NOMO-1 treated with DMSO at 0.1 percent for 48 hours (cell line): ENCODE measurements at regions not wholly inside any gene's neighbourhood (a gene's known extent, or its start where the extent isn't known, plus 50 kb on each side); places are given as distances from the start of the nearest gene placed in this dataset.

Source experiments
- DNase-seq: peaks from one replicate; lab custom pipeline; 2025; ENCODE audit not compliant: unreplicated experiment; lab: John Stamatoyannopoulos, UW

DNA sequence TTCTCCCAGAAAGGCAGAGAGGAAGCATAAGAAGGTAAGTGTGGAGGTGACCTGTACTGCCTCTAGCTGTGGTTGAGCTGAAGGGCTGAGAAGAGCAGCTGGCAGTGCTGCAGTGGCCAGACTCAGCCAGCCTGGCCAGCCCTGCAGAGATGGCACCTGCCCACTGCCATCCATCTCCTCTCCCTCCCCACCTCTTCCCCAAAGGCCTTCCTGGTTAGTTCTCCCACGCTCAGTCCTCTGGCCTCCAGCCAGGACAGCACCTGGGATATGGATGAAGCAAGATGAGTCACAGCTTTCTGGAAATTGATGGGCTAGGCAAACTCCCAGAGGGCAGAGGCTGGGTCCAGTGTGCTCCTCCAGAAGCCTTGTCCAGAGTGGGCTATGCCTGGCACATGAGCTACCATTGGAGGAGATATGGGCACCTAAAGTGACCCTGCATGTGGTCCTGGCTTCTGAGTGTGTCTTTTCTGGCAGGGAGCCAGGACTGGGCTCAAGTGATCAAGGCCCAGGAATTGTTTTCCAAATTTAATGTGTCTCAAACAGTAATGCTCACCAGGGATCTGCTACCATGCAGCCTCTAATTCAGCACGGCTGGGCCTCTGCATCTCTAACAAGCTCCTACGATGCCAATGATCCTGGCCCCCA is 81.0 kb upstream of the CACUL1 start:
- DNase-seq = no peak

DNA sequence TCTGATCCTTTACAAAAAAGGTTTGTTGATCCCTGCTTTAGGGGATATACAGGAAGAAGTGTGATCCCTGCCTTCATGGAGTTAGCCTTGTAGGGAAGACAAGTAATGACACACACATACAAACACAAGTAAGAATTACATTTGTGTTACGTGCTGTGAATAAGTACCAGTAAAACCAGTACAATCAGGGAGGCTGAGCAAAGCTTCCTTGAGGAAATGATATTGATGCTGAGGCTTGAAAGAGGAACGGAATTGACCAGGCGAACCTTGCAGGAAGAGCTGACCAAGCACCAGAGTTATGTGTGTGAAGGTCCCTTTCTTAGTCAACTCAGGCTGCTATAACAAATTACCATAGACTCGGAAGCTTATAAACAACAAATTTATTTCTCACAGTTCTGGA is 83.6 kb upstream of the CACUL1 start:
- DNase-seq = no peak

DNA sequence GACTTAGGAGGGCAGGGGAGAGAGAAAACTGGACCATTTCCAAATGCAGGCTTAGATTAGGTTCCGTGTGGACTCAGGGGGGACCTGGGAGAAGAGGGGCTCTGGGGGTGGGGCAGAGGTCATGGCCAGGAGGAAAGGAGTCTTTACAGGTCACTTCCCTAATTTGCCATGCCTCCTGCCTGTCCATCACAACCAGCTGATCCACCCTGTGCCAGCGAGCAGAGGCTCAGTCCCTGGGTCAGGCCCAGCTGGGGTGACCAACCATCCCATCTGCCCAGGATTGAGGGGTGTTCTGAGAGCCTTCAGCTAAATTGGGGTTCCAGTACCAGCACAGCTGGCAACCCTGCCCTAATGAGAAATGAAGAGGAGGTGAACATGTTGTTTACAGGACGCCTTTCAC is 84.6 kb upstream of the CACUL1 start:
- DNase-seq = no peak

DNA sequence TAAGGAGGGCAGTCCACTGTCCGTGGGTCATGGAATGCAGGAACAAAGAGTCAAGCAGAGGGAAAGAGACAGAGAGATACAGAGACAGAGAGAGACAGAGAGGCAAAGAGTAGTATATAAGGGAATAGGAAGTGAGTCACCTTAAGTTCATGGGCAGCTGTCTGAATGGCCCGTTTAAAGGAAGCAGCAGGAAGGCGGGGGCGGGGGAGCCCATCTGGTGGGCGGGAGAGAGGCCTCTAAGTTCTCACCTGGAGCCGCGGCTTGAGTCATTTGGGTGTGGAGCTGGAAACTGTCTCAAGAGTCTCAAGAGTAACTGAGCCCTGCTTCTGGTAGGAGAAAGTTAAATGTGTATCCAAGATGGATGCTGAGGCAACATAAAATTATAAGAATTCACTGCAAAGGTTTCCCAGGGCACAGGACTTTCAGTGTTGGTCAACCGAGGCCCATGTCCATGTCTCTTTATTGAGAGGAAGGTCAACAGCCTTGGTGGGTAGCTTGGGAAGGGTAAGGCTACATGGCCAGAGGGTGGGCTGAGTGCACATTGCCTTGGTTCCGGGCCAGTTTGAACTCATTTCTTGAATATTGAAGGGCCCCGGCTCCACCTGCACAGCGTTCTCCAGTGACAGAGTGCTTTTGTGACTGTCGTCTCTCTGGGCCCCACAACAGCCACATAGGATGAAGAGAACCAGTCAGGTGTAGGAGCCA is 85.5 kb upstream of the CACUL1 start:
- no peak for DNase-seq

DNA sequence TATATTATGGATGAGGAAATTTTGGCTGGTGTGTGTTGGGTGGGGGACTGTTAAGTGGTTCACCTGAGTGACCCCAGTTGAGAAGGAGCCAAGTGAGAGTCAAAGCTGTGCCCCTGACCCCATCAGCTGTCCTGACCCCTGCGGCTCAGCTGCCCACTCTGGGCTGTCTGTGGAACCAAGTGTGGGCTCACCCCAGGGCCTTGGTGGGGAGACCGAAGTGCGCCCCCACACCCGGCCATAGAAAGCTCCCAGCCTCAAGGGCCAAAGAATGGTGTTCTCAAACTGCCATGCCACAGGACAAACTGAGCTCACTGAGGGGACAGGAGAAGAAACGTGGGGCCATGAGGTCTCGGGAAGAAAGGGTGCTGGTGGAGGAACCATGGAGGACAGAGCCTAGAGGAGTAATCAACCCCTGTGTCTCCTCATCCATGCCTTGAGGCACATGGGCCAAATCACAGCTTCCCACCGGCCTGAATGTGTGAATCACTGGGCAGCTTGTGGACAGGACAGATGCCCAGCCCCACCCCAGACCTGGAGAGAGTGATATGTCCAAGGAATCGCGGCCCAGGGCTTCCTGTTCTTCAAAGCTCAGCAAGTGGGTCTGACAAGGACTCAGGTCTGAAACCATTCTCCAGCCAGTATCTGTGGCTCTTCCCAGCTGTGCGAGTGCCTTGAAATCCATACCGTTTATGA is 86.2 kb upstream of the CACUL1 start:
- no peak for DNase-seq

DNA sequence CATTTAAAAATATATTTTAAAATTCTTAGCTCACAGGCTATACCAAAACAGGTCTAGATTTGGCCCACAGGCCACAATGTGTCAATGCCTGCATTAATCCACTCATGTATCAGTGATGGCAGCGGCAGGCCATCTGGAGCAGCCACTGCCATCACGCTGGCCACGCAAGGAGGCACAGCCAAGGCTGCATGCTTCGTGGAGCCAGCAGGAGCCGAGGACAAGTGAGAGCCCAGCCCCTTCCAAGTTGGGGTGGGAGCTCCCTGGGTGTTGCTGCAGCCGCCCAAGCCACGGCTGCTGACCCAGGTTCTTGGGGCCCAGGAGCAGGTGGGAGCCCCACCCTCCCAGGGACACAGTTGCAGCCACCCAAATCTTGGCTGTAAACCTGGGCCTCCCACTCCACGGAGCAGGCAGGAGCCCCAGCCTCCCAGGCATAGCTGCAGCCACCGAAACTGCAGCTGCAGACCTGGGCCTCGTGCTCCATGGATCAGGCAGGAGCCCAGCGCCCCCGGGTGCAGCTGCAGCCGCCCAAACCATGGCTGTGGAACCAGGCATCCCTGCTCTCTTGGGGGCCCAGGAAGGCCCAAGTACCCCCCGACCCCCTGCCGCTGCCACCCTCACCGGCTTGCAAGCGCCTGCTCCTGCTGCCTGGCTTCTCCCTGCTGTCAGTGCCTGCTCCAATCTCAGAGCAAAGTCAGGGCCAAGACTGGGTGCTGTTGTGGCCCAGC is 87.3 kb upstream of the CACUL1 start:
- no peak for DNase-seq

DNA sequence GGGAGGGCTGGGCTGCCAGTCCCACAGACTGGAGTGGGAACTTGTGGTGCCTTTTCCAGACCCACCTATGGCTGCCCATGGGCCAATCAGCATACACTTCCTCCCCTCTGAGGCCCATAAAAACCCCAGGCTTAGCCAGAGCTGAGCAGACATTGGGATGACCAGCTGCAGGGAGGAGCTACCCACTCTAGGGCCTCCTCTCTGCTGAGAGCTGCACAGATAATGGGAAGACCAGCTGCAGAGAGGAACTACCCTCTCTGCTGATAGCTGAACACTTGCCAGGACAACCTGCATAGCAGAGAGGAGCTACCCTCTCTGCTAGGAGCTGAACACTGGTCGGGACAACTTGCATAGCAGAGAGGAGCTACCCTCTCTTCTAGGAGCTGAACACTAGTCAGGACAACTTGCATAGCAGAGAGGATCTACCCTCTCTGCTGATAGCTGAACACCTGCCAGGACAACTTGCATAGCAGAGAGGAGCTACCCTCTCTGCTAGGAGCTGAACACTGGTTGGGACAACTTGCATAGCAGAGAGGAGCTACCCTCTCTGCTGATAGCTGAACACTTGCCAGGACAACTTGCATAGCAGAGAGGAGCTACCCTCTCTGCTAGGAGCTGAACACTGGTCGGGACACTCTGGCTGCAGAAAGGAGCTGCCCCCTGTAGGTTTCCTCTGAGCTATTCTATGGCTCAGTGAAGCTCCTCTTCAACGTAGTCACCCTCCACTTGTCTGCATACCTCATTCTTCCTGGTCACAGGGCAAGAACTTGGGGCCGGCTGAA is 88.3 kb upstream of the CACUL1 start:
- no peak for DNase-seq

DNA sequence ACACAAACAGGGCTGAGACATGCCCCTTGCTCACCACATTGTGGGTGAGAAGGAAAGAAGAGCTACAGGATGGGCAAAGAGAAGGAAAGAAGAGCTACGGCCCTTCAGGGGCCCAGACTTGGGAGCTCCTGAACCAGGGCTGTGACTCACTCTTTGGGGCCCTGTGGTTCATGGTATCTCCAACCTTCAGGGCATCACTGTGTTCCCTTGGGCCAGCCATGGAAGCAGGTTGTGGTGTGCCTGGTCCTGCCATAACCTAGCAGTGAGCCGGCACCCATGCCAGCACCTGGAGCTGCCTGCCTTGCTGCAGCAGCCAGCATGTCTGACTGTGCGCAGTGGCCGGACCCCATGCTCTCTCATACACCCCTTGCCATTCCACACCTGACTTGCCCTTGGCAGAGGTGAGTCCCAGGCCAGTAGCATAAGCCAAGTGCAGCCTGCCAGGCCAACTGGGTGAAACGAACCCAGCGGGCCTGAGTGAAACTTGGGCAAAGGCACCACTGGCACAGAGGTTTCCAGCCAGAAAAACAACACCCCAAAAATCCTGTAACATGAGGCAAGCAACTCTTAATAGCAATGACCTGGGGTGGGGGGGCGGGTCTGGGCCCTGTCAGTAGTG is 89.0 kb upstream of the CACUL1 start:
- no peak for DNase-seq

DNA sequence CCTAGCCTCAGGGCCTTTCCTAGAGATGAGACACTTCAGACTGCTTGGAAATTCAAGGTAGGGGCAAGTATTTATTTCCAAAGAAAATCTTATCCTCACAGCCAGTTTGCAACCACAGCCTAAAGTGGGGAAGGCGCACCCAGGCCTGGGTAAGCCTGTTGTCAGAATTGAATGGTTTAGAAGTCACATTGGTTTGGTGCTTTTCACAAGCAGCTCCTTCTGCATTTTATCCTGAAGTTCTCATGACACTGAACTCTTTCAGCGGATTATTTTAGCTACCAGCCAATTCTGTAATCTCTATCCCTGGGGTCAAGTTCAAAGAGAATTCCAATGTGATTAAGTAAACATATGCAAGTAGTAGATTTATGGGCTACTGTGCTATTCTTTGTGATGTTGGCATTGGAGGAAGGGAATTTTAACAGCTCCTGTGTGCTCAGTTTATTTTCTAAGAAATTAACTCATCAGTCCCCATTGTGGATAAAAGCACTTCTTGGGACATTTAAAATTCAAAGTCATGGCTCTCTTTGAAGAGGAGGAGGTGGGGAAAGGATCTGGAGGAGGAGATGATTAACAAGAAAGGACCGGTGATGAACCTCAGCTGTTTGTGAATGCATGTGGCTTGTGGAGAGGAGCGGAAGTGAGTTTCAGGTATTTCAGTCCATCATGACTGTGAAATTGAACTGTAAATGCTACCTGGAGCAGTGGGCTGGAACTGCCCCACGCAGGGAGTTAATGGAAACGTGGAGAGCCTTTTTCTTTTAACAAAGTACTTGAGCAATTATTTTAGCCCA is 90.2 kb upstream of the CACUL1 start:
- no peak for DNase-seq

DNA sequence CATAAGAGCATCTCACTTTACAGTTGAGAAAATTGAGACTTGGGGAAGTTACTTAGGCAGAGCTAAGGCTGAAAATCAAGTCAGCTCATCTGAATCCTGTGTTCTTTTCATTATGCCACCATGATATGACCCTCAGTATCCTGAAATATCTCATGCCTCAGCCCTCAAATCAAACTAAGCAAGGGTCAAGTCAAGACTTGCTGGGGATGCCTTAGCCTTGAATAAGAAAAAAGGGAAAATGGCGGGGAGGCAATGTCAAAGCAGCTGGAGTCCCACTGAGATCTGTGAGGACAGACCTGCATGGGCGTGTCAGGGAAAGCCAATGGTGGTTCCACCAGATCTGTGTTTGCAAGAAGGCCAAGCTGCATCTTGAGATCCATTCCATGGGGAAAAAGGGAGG is 91.0 kb upstream of the CACUL1 start:
- no peak for DNase-seq

DNA sequence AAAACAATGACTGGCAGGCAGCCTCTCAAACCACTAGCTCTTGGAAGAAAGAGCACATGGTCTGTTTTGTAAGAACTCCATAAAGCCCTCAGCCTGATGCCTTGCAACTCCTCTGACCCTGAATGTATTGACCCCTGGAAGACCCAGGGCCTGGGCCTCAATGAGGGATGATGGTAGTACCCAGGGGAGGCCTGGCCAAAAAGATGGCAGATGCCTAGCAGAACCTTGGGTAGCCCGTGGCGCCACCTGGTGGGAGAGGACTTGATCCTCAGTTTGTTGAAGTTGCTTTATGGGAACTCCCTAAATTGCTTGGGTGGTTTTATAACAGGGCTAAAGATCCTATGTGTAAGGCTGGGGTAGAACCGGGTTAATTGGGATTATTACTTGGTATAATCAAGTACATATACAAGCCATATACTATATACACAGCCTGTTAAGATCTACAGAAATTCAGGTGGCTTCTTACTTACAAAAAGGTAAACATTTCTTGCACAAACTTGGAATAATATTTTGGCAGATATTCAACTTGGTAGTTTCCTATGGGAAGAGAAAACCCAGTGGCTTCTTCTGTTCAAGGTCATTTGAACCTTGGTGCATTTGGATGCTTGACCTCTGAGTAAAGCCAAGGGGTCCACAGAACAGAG is 95.8 kb upstream of the CACUL1 start:
- DNase-seq = peak; percentile 33

DNA sequence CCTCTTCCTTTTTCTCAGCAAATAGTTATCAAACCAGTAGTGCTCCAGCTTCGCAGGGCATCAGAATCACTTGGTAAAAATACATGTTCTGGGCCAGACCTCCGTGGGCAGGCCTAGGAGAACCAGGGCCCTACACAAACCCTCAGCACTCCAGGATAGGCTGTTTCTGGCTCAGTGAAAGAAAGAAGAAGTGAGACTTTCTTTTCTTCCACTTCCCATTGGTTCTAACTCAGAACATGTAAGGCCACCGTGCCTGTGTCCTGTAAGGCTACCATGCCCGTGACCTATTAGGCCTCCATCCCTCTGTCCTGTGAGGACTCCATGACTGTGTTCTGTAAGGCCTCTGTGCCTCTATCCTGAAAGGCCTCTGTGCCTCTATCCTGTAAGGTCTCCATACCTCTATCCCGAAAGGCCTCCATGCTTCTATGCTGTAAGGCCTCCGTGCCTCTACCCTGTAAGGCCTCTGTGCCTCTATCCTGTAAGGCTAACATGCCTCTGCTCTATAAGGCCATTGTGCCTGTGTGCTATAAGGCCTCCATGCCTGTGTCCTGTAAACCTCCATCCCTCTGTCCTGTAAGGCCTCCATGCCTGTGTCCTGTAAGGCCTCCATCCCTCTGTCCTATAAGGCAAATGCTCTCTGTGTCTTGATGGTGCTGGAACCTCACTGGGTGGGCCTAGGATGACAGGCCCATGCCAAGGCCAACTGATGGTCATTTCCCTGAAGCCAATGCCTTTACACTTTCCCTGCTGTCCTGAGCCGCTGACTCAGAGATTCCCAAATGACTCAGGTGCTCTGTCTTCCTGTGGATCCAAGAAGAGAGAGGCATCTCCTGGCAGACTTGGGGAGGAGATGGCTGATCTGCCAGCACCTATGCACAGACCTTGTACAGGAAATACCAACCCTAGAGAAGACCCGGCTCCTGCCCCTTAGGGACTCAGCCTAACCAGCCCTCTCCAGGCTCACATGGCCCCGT is 96.6 kb upstream of the CACUL1 start:
- DNase-seq = peak; percentile 34

DNA sequence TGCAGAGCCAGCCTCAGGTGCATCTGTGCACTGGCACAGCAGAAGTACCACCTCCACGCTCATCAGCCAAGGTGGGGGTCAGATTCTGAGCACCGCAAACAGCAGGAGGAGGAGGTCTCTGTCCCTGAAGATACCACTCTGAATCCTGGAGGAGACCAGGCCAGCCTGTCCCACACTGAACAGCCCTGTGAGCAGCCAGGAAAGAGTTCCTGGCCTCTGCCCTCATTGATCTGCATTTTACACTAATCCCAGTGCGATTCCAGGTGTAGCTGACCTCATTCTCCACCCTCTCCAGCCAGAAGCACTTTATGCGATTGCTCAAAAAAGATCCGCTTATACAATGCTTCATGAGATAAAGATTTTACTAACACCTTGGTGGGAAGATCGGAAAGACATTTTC is 99.1 kb upstream of the CACUL1 start:
- DNase-seq = no peak

DNA sequence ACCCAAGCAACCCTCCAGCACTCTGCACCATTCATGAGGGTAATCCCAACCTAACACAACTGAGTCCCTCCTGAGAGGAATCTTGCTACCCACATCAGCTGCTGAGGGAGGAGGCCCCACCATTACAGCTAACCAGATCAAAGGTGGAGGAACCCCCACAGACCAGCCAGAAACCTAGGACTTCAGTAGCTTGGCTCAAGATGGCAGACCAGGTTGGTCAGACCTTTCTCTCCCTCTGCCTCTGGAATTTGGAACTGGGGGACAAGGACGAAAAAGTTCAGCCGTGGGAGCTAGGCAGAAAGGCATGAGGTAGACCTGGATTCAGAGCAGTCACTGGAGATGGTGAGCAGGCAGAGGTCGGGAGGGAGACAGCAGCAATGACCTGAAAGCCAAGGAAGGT is 101.3 kb upstream of the CACUL1 start:
- DNase-seq = no peak

DNA sequence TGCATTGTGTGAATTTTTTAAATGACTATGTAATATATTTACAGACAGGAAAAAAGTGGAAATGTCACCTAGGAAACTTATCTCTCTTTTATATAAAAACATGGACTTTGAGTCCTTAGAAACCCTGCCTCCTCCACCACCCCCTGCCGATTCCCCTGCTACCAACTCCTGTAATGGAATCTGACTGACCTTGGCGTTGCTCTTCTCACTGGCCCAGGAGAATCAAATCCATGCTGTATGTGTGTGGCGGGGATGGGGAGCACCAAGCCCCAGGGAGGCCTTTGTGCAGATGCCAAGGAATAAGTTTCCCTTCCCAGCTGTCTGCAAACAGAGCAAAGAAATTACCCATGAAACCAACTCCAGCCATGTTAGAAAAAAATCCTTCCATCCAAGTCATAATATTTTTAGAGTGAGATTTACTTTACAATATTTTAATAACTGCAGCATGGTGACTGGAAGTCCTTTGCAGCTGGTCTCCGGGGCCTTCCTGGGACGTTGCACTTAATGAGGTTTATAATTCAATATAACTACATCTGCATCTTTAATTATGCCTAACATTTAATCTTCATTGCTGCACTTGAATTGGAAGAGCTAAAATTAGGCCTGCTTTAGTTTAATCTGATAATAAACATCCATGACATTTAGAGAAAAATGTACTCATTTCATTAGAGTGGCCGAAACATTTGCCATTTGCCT is 111.4 kb upstream of the CACUL1 start:
- DNase-seq = no peak

DNA sequence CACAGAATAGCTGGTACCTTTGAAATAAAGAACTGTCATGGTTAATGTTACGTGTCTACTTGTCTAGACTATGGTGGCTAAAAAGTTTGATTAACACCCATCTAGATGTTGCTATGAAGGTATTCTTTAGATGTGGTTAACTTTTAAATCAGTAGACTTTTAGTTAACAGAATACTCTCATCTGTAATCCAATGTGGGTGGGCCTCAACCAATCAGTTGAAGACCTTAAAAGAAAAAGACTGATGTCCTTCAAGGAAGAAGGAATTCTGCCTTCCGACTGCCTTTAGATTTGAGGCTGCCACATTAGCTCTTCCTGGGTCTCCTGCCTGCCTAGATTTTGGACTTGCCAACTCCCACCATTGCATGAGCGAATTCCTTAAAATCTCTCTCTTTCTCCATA is 113.0 kb upstream of the CACUL1 start:
- DNase-seq = no peak

DNA sequence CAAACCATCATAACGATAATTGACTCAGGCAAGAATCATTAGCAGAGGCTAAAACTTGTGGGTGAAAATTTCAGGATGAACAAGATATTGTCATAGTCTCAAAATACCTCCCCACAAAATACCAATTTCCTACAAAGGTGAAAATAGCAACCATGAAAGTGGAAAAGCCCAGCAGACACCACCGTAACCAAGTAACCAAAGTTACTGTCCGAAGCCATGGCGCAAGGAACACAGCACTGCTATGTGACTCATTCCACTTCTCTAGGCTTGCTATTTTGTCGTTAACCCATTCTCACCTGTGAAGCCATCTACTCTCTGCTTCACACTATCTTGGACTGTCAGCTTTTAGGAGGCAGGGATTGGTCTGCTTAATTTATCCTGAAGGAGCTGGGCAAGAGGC is 113.8 kb upstream of the CACUL1 start:
- DNase-seq = no peak
